ENCODE measurements at regions not wholly inside any gene's neighbourhood (a gene's known extent, or its start where the extent isn't known, plus 50 kb on each side); places are given as distances from the start of the nearest gene placed in this dataset.

- TF ChIP-seq, protein P1, sequence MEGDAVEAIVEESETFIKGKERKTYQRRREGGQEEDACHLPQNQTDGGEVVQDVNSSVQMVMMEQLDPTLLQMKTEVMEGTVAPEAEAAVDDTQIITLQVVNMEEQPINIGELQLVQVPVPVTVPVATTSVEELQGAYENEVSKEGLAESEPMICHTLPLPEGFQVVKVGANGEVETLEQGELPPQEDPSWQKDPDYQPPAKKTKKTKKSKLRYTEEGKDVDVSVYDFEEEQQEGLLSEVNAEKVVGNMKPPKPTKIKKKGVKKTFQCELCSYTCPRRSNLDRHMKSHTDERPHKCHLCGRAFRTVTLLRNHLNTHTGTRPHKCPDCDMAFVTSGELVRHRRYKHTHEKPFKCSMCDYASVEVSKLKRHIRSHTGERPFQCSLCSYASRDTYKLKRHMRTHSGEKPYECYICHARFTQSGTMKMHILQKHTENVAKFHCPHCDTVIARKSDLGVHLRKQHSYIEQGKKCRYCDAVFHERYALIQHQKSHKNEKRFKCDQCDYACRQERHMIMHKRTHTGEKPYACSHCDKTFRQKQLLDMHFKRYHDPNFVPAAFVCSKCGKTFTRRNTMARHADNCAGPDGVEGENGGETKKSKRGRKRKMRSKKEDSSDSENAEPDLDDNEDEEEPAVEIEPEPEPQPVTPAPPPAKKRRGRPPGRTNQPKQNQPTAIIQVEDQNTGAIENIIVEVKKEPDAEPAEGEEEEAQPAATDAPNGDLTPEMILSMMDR (IDR thresholded peaks at IDR 0.05 in 2 of 3, conservative IDR thresholded peaks at IDR 0.05 in 1 of 3; ENCODE audit: control insufficient read depth in 2 of 3, extremely low read depth in 1 of 3, insufficient read depth in 1 of 3, low read depth in 3 of 3, low read length in 3 of 3) = no peak
- TF ChIP-seq MXI1 (IDR thresholded peaks at IDR 0.05; ENCODE audit: low read depth, low read length) = no peak
- no peak for TF ChIP-seq NRF1 (conservative IDR thresholded peaks at IDR 0.05; ENCODE audit: low read depth, low read length)
- no peak for TF ChIP-seq BCL3 (IDR thresholded peaks at IDR 0.05; ENCODE audit: borderline replicate concordance, insufficient read depth, low read depth, low read length, poor library complexity, severe bottlenecking)
Observed at GRCh38 chr18:74005320-74006109, 142.1 kb downstream of the FBXO15 start.
